ENCODE measurements at regions not wholly inside any gene's neighbourhood (a gene's known extent, or its start where the extent isn't known, plus 50 kb on each side); places are given as distances from the start of the nearest gene placed in this dataset.

DNA sequence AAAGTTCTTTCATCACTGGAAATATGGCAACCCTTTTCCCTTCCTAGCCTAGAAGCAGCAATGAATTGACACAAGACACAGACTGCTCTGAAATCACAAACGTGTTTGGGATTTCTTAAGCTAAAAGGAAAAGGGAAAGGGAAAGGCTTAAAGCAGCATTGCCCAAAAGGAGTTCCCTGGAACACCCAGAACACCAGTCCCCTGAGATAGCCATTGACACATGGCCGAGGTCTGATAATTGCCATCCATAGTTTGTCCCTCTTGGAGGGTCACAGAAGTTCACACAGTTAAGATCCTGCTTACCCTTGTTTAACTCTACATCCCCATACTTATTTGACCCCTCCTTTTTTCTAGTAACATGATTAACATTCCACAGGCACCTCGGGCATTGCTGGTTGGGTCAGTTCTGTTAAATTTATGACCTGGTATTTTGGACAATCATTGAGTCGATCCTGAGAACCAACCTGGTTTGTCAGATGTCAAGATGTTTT lies 72.9 kb downstream of the ZNF281 start:
- H3K4me3 ChIP-seq (ENCODE audit: low read depth, low read length): no peak overlapping the region
- DNase-seq (ENCODE audit: low read depth): no peak
- TF ChIP-seq POLR2A (IDR thresholded peaks at IDR 0.05; ENCODE audit: extremely low read depth, insufficient read length): no peak
- TF ChIP-seq MYC (IDR thresholded peaks at IDR 0.05; ENCODE audit: low read depth, low read length): no peak
- TF ChIP-seq, protein P1, sequence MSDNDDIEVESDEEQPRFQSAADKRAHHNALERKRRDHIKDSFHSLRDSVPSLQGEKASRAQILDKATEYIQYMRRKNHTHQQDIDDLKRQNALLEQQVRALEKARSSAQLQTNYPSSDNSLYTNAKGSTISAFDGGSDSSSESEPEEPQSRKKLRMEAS (IDR thresholded peaks at IDR 0.05; ENCODE audit: low read depth, low read length): no peak
- TF ChIP-seq, protein P2, sequence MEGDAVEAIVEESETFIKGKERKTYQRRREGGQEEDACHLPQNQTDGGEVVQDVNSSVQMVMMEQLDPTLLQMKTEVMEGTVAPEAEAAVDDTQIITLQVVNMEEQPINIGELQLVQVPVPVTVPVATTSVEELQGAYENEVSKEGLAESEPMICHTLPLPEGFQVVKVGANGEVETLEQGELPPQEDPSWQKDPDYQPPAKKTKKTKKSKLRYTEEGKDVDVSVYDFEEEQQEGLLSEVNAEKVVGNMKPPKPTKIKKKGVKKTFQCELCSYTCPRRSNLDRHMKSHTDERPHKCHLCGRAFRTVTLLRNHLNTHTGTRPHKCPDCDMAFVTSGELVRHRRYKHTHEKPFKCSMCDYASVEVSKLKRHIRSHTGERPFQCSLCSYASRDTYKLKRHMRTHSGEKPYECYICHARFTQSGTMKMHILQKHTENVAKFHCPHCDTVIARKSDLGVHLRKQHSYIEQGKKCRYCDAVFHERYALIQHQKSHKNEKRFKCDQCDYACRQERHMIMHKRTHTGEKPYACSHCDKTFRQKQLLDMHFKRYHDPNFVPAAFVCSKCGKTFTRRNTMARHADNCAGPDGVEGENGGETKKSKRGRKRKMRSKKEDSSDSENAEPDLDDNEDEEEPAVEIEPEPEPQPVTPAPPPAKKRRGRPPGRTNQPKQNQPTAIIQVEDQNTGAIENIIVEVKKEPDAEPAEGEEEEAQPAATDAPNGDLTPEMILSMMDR (IDR thresholded peaks at IDR 0.05; ENCODE audit: low read depth, low read length): no peak

DNA sequence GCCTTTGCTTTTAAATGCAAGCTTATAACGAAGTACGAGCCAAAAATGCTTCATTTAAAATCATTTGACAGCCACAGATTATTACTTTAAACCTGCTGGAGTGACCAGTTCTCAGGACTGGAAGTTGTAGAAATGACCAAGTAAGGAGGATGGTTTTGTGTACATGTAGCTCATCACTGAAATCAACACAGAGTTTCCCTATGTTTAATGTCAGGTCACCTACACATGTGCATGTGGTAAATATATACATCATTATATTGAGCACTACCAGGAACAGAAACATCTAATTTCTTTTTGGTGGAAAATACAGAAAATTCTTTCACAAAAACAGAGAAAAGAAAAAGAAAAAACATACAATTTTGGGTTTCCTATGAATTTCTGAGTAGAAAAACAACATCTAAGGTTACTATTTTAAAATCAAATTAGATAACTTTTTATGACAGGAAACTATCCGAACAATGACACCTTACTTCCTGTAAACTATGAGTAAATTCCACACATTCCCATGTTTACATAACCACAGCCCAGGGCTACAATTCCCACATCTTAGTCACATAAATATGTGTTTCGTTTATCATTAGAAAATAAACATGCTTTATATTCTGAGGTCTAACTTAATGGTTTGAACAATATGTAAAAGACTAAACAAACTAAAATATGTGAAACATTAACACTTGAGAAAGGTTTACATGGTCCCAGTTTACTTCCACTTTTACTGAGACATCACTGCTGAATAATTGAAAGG lies 73.6 kb downstream of the ZNF281 start:
- DNase-seq (ENCODE audit: low read depth): no peak
- no peak overlapping the region for H3K4me3 ChIP-seq (ENCODE audit: low read depth, low read length)
- TF ChIP-seq, protein P1 (IDR thresholded peaks at IDR 0.05; ENCODE audit: low read depth, low read length): no peak
- TF ChIP-seq POLR2A (IDR thresholded peaks at IDR 0.05; ENCODE audit: extremely low read depth, insufficient read length): no peak
- TF ChIP-seq, protein P2 (IDR thresholded peaks at IDR 0.05; ENCODE audit: low read depth, low read length): no peak
- no peak for TF ChIP-seq MYC (IDR thresholded peaks at IDR 0.05; ENCODE audit: low read depth, low read length)

DNA sequence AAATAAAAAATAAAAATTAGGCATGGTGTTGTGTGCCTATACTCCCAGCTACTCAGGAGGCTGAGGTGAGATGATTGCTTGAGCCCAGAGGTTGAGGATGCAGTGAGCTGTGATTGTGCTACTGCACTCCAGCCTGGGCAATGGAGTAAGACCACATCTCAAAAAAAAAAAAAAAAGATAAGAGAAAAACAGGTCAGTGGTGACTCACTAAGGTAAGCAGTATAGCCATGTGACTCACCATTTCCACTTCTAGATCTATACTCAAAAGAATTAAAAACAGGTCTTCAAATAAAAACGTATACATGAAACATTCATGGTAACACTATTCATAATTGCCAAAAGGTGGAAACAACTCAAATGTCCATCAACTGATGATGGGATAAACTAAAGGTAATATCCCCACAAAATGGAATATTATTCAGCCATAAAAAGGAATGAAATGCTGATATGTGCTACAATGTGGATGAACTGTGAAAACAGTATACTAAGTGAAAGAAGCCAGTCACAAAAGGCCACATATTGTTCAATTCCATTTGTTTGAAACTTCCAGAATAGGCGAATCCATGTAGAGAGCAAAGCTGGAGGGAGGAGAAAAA lies 75.1 kb downstream of the ZNF281 start:
- no peak overlapping the region for H3K4me3 ChIP-seq (ENCODE audit: low read depth, low read length)
- TF ChIP-seq POLR2A (IDR thresholded peaks at IDR 0.05; ENCODE audit: extremely low read depth, insufficient read length): no peak
- TF ChIP-seq MYC (IDR thresholded peaks at IDR 0.05; ENCODE audit: low read depth, low read length): no peak
- TF ChIP-seq, protein P1 (IDR thresholded peaks at IDR 0.05; ENCODE audit: low read depth, low read length): no peak
- TF ChIP-seq, protein P2 (IDR thresholded peaks at IDR 0.05; ENCODE audit: low read depth, low read length): no peak
- DNase-seq (ENCODE audit: low read depth): no peak

DNA sequence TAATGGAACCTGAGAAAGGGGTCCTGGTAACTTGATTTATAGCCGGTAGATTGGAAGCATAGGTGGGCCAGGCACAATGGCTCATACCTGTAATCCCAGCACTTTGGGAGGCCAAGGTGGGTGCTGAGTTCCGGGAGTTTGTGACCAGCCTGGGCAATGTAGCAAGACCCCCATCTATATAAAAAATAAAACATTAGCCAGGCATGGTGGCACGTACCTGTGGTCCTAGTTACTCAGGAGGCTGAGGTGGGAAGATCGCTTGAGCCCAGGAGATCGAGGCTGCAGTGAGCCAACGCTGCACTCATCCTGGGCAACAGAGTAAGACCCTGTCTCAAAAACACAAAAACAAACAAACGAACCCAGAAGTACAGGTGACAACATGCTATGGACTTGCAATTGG lies 76.5 kb downstream of the ZNF281 start:
- TF ChIP-seq, protein P2 (IDR thresholded peaks at IDR 0.05; ENCODE audit: low read depth, low read length): no peak
- TF ChIP-seq, protein P1 (IDR thresholded peaks at IDR 0.05; ENCODE audit: low read depth, low read length): no peak
- TF ChIP-seq POLR2A (IDR thresholded peaks at IDR 0.05; ENCODE audit: extremely low read depth, insufficient read length) (no peak), MYC (IDR thresholded peaks at IDR 0.05; ENCODE audit: low read depth, low read length) (no peak)
- no peak for DNase-seq (ENCODE audit: low read depth)
- H3K4me3 ChIP-seq (ENCODE audit: low read depth, low read length): no peak overlapping the region

DNA sequence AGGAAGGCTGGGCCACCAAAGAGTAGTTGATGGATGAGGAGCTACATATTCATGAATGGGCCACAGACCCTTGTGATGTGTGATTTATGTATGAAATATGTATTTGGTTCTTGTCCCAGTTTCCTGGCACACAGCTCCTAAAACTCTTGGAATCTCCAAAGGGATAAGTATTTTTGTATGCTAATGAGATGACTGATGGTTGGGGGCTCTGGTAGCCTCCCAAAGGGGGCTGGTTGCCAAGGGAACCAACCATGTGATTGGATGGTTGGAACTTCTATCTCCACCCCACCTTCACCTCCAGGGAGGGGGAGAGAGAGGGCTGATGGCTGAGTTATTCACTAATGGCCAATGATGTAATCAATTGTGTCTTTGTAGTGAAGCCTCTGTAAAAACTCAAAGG lies 77.1 kb downstream of the ZNF281 start:
- TF ChIP-seq MYC (IDR thresholded peaks at IDR 0.05; ENCODE audit: low read depth, low read length): no peak
- TF ChIP-seq, protein P1 (IDR thresholded peaks at IDR 0.05; ENCODE audit: low read depth, low read length): no peak
- no peak for TF ChIP-seq POLR2A (IDR thresholded peaks at IDR 0.05; ENCODE audit: extremely low read depth, insufficient read length)
- DNase-seq (ENCODE audit: low read depth): no peak

More for the DNA sequence above, 77.1 kb downstream of the ZNF281 start:
- no peak overlapping the region for H3K4me3 ChIP-seq (ENCODE audit: low read depth, low read length)
